AG09309 (cell line): ENCODE measurements at regions not wholly inside any gene's neighbourhood (a gene's known extent, or its start where the extent isn't known, plus 50 kb on each side); places are given as distances from the start of the nearest gene placed in this dataset.
"Not testable (repeated sequence)": the region's sequence is repeated elsewhere in the genome, so short reads cannot be mapped to it uniquely, and the experiment has no call there.

Experiments used
- DNase-seq: peaks from one replicate; pipeline ENCODE4 v3.0.0-alpha.2; 2010; ENCODE audit warnings: low read depth
- H3K4me3 ChIP-seq: 2 replicates; pipeline ENCODE4 v1.5.1; 2011; ENCODE audit warnings: mild to moderate bottlenecking, low read depth, low read length, moderate library complexity; ENCODE audit not compliant: control insufficient read depth
- CTCF ChIP-seq: IDR thresholded peaks from 2 replicates; pipeline ENCODE4 v1.5.1; 2011; ENCODE audit warnings: mild to moderate bottlenecking, low read depth, low read length, inconsistent platforms; ENCODE audit not compliant: insufficient read depth, control insufficient read depth; ENCODE audit errors: missing control alignments

GRCh38 chr3:95227092-95227491 is 1164.2 kb downstream of the NSUN3 start:
- TF ChIP-seq CTCF, result no peak
- DNase-seq, result no peak
- no peak overlapping the region for H3K4me3 ChIP-seq

GRCh38 chr3:95228416-95228815 is 1165.6 kb downstream of the NSUN3 start:
- H3K4me3 ChIP-seq, result no peak overlapping the region
- no peak for TF ChIP-seq CTCF
- no peak for DNase-seq

GRCh38 chr3:95235916-95236315 is 1173.1 kb downstream of the NSUN3 start:
- DNase-seq, result no peak
- no peak for TF ChIP-seq CTCF
- H3K4me3 ChIP-seq, result no peak overlapping the region

- no peak overlapping the region for H3K4me3 ChIP-seq
- DNase-seq, result no peak
- no peak for TF ChIP-seq CTCF
These were observed 1174.9 kb downstream of the NSUN3 start for GRCh38 chr3:95237783-95238182.

GRCh38 chr3:95240395-95240794 is 1177.5 kb downstream of the NSUN3 start:
- DNase-seq, result no peak
- H3K4me3 ChIP-seq, result no peak overlapping the region
- TF ChIP-seq CTCF, result no peak

- not testable (repeated sequence) for H3K4me3 ChIP-seq, DNase-seq
These were observed 1178.4 kb downstream of the NSUN3 start for GRCh38 chr3:95241256-95241655.

GRCh38 chr3:95246413-95246812 is 1183.6 kb downstream of the NSUN3 start:
- TF ChIP-seq CTCF, result no peak
- no peak for DNase-seq
- no peak overlapping the region for H3K4me3 ChIP-seq
